ENCODE measurements at regions not wholly inside any gene's neighbourhood (a gene's known extent, or its start where the extent isn't known, plus 50 kb on each side); places are given as distances from the start of the nearest gene placed in this dataset.

DNA sequence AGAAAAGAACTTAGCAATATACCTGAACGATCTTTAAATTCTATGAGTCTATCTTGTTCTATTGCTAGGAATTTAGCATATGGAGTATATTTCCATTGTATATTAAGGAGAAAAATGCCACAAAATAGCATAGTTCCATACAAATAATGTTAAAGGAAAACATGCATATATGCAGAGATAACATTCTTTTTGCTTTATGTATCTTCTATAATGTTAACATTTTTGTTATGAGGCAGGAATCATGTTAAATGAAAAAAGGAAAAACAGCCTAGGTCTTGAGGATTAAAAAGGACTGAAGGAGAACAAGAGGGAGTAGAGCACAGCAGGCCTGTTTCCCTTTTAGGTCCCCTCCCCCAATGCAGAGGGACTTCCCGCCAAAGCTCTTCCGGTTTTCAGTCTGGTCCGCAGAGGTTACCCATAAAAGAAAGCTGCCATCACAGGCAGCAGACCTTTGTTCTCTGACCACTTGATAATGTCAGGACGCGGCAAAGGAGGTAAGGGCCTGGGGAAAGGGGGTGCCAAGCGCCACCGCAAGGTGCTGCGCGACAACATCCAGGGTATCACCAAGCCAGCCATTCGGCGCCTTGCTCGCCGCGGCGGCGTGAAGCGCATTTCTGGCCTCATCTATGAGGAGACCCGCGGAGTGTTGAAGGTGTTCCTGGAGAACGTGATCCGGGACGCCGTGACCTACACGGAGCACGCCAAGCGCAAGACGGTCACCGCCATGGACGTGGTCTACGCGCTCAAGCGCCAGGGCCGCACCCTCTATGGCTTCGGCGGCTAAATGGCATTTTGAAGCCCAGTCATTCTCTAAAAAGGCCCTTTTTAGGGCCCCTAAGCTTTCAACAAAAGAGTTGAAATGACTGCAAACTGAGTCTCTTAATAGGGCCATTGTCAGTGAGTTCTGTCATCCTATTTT, 108.4 kb upstream of the PRSS16 start:
- TF ChIP-seq, protein P1, sequence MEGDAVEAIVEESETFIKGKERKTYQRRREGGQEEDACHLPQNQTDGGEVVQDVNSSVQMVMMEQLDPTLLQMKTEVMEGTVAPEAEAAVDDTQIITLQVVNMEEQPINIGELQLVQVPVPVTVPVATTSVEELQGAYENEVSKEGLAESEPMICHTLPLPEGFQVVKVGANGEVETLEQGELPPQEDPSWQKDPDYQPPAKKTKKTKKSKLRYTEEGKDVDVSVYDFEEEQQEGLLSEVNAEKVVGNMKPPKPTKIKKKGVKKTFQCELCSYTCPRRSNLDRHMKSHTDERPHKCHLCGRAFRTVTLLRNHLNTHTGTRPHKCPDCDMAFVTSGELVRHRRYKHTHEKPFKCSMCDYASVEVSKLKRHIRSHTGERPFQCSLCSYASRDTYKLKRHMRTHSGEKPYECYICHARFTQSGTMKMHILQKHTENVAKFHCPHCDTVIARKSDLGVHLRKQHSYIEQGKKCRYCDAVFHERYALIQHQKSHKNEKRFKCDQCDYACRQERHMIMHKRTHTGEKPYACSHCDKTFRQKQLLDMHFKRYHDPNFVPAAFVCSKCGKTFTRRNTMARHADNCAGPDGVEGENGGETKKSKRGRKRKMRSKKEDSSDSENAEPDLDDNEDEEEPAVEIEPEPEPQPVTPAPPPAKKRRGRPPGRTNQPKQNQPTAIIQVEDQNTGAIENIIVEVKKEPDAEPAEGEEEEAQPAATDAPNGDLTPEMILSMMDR (IDR thresholded peaks at IDR 0.05), result no peak
- TF ChIP-seq POLR2A (IDR thresholded peaks at IDR 0.05), result peak in 2 of 3 donors; percentile 29 to 55

Measured in body of pancreas (tissue), 4 donors.